Body of pancreas (tissue), 4 donors: ENCODE measurements at regions not wholly inside any gene's neighbourhood (a gene's known extent, or its start where the extent isn't known, plus 50 kb on each side); places are given as distances from the start of the nearest gene placed in this dataset.

ENCODE experiments used
- ATAC-seq: fragments of 150-250 bp; one replicate; pipeline ENCODE4 v1.9.1; 2016
- DNase-seq, 4 donors: peaks; one replicate each; pipeline ENCODE4 v3.0.0-alpha.2; 2019
- H3K27ac ChIP-seq, 4 donors: fragments of 200-600 bp; sonication (generic); 1 replicate in 3 of 4; 2 replicates in 1 of 4; pipeline versions ENCODE4 v1.5.1 to v1.6.1; 2016 to 2019; ENCODE audit warnings: mild to moderate bottlenecking in 1 of 4, mixed read lengths in 1 of 4, moderate library complexity in 1 of 4
- H3K27me3 ChIP-seq, 2 donors: fragments of 200-600 bp; sonication (generic); one replicate each; pipeline ENCODE4 v1.6.0; 2016; ENCODE audit warnings: mild to moderate bottlenecking in 1 of 2
- H3K36me3 ChIP-seq, 2 donors: fragments of 200-600 bp; sonication (generic); replicated peaks in 1 of 2; 2 replicates each; pipeline ENCODE4 v1.5.1; 2016; ENCODE audit warnings: low read depth in 2 of 2; ENCODE audit not compliant: insufficient read depth in 1 of 2
- H3K4me1 ChIP-seq: fragments of 200-600 bp; sonication (generic); one replicate; pipeline ENCODE4 v1.6.0; 2016
- H3K4me3 ChIP-seq, 2 donors: fragments of 200-600 bp; sonication (generic); 1 replicate in 1 of 2; 2 replicates in 1 of 2; pipeline ENCODE4 v1.5.1; 2016 to 2019
- H3K9me3 ChIP-seq, 3 donors: fragments of 200-600 bp; sonication (generic); 1 replicate in 2 of 3; 2 replicates in 1 of 3; pipeline ENCODE4 v1.5.1; 2016
- CTCF ChIP-seq, 7 experiments: fragments of 450-650 bp in 4 of 7; fragments of 200-600 bp in 3 of 7; sonication (generic) in 3 of 7; IDR thresholded peaks; one replicate each; pipeline ENCODE4 v1.5.1; 2016 to 2019; ENCODE audit warnings: antibody characterized with exemption in 7 of 7
- POLR2A ChIP-seq, 3 donors: fragments of 450-650 bp; IDR thresholded peaks; one replicate each; pipeline ENCODE4 v1.6.1; 2016; ENCODE audit warnings: antibody characterized with exemption in 3 of 3, mild to moderate bottlenecking in 2 of 3
- WGBS, 2 donors: methylation state at CpG; one replicate each; pipeline ENCODE4 v1.1.5; 2017; 5-methylcytosine and 5-hydroxymethylcytosine counted together
- intact Hi-C: fragments of 100-400 bp; cut with DNase I; formaldehyde crosslinking; loops from one replicate; pipeline ENCODE4 v1.15.1; 2023

GRCh38 chr10:111767661-111768060, 415.9 kb downstream of the GPAM start:
- H3K4me1 ChIP-seq, result no peaks in the 10 kb centered on the region
- TF ChIP-seq CTCF (IDR thresholded peaks at IDR 0.05) (no peak), POLR2A (IDR thresholded peaks at IDR 0.05) (no peak)
- H3K36me3 ChIP-seq, result no peaks in the 10 kb centered on the region
- no peak overlapping the region for H3K4me3 ChIP-seq
- intact Hi-C loops, result no loop called here
- WGBS, 2 donors, result 9 to 40% methylated on average over 1 of the region's 1 CpG
- ATAC-seq (no peak), DNase-seq (no peak)
- no peak overlapping the region for H3K27ac ChIP-seq
- no peaks in the 10 kb centered on the region for H3K27me3 ChIP-seq
- no peaks in the 10 kb centered on the region for H3K9me3 ChIP-seq

GRCh38 chr10:111773950-111774349, 409.6 kb downstream of the GPAM start:
- DNase-seq, result no peak
- Histone ChIP-seq H3K27me3 (no peaks in the 10 kb centered on the region), H3K36me3 (no peaks in the 10 kb centered on the region), H3K4me3 (no peak overlapping the region), H3K27ac (no peak overlapping the region), H3K4me1 (no peaks in the 10 kb centered on the region), H3K9me3 (no peaks in the 10 kb centered on the region)
- 74 to 89% methylated on average over 1 of the region's 1 CpG for WGBS, 2 donors
- no peak for ATAC-seq
- TF ChIP-seq POLR2A (IDR thresholded peaks at IDR 0.05), result no peak
- TF ChIP-seq CTCF (IDR thresholded peaks at IDR 0.05), result no peak
- intact Hi-C loops, result no loop called here

GRCh38 chr10:111774486-111774885, 409.1 kb downstream of the GPAM start:
- WGBS, 2 donors, result 38 to 42% methylated on average over 2 of the region's 2 CpGs

GRCh38 chr10:111784436-111784835, 399.1 kb downstream of the GPAM start:
- no peaks in the 10 kb centered on the region for H3K27me3 ChIP-seq
- TF ChIP-seq CTCF (IDR thresholded peaks at IDR 0.05) (no peak), POLR2A (IDR thresholded peaks at IDR 0.05) (no peak)
- H3K9me3 ChIP-seq, result no peaks in the 10 kb centered on the region
- no peak overlapping the region for H3K27ac ChIP-seq
- 8 to 40% methylated on average over 1 of the region's 1 CpG for WGBS, 2 donors
- H3K4me3 ChIP-seq, result no peak overlapping the region
- intact Hi-C loops, result no loop called here
- H3K4me1 ChIP-seq, result no peaks in the 10 kb centered on the region
- ATAC-seq (no peak), DNase-seq (no peak)
- no peaks in the 10 kb centered on the region for H3K36me3 ChIP-seq

More at GRCh38 chr10:111774486-111774885, 409.1 kb downstream of the GPAM start:
- H3K4me1 ChIP-seq, result no peaks in the 10 kb centered on the region
- no peaks in the 10 kb centered on the region for H3K9me3 ChIP-seq
- H3K36me3 ChIP-seq, result no peaks in the 10 kb centered on the region
- DNase-seq (no peak), ATAC-seq (no peak)
- no peak overlapping the region for H3K27ac ChIP-seq
- no peak for TF ChIP-seq POLR2A (IDR thresholded peaks at IDR 0.05)
- no peak for TF ChIP-seq CTCF (IDR thresholded peaks at IDR 0.05)
- intact Hi-C loops, result no loop called here
- H3K27me3 ChIP-seq, result no peaks in the 10 kb centered on the region
- H3K4me3 ChIP-seq, result no peak overlapping the region

GRCh38 chr10:111784946-111785465, 398.6 kb downstream of the GPAM start:
- Histone ChIP-seq H3K4me1 (no peaks in the 10 kb centered on the region), H3K27me3 (no peaks in the 10 kb centered on the region), H3K4me3 (no peak overlapping the region), H3K27ac (no peak overlapping the region), H3K36me3 (no peaks in the 10 kb centered on the region), H3K9me3 (no peaks in the 10 kb centered on the region)
- intact Hi-C loops, result no loop called here
- no peak for ATAC-seq
- no peak for TF ChIP-seq POLR2A (IDR thresholded peaks at IDR 0.05)
- no peak for TF ChIP-seq CTCF (IDR thresholded peaks at IDR 0.05)
- DNase-seq, result no peak
- WGBS, 2 donors, result 60 to 77% methylated on average over 2 of the region's 2 CpGs
